Right lobe of liver (tissue), 6 donors: ENCODE measurements at regions not wholly inside any gene's neighbourhood (a gene's known extent, or its start where the extent isn't known, plus 50 kb on each side); places are given as distances from the start of the nearest gene placed in this dataset.

ENCODE experiments used
- ATAC-seq, 4 donors: fragments of 200-7000 bp; cut with Tn5 transposase; one replicate each; pipeline ENCODE4 v1.9.1; 2020; ENCODE audit warnings: mild to moderate bottlenecking in 4 of 4, moderate library complexity in 4 of 4
- DNase-seq, 3 donors: peaks; one replicate each; pipeline ENCODE4 v3.0.0-alpha.2; 2020
- H3K27ac ChIP-seq, 3 donors: fragments of 200-600 bp; one replicate each; pipeline ENCODE4 v1.8.0; 2022
- H3K27me3 ChIP-seq, 2 donors: fragments of 200-600 bp; one replicate each; pipeline ENCODE4 v1.8.0; 2022
- H3K36me3 ChIP-seq, 4 donors: fragments of 200-600 bp; sonication (generic) in 1 of 4; one replicate each; pipeline versions ENCODE4 v1.5.1 to v1.8.0; 2017 to 2022; ENCODE audit warnings: control low read depth in 1 of 4
- H3K4me1 ChIP-seq, 4 donors: fragments of 200-600 bp; sonication (generic) in 1 of 4; one replicate each; pipeline versions ENCODE4 v1.5.1 to v1.8.0; 2017 to 2022; ENCODE audit warnings: control low read depth in 1 of 4
- H3K4me3 ChIP-seq, 3 donors: fragments of 200-600 bp; one replicate each; pipeline ENCODE4 v1.8.0; 2022
- H3K9me3 ChIP-seq, 4 donors: fragments of 200-600 bp; sonication (generic) in 1 of 4; one replicate each; pipeline versions ENCODE4 v1.5.1 to v1.8.0; 2017 to 2022; ENCODE audit warnings: control low read depth in 1 of 4
- POLR2A ChIP-seq: fragments of 450-650 bp; IDR thresholded peaks from one replicate; pipeline ENCODE4 v1.6.1; 2017; ENCODE audit warnings: antibody characterized with exemption, mild to moderate bottlenecking
- WGBS: methylation state at CpG from one replicate; pipeline ENCODE4 v1.1.6; 2018; ENCODE audit warnings: low coverage, low lambda C conversion rate; ENCODE audit not compliant: insufficient coverage; ENCODE audit errors: missing lambda C conversion rate; 5-methylcytosine and 5-hydroxymethylcytosine counted together
- intact Hi-C, 2 donors: fragments of 100-400 bp; cut with DNase I; formaldehyde crosslinking; loops; one replicate each; pipeline versions ENCODE4 v1.11.2 to v1.14.1; 2022
- TF ChIP-seq, protein P1 (sequence below), 4 donors: fragments of 200-600 bp in 3 of 4; fragments of 450-650 bp in 1 of 4; IDR thresholded peaks; one replicate each; pipeline versions ENCODE4 v1.5.1 to v1.8.0; 2016 to 2022; ENCODE audit warnings: antibody characterized with exemption in 4 of 4, mild to moderate bottlenecking in 2 of 4
- donor health status: DM: no; HTN: yes; CAD: no.
- donor health status: DM: no; HTN: no; CAD: no.
- donor health status: DM: no; HTN: no; CAD: no.
- donor health status: DM: no; HTN: yes; CAD: no.
- donor health status: DM: no; HTN: yes; CAD: no.

DNA sequence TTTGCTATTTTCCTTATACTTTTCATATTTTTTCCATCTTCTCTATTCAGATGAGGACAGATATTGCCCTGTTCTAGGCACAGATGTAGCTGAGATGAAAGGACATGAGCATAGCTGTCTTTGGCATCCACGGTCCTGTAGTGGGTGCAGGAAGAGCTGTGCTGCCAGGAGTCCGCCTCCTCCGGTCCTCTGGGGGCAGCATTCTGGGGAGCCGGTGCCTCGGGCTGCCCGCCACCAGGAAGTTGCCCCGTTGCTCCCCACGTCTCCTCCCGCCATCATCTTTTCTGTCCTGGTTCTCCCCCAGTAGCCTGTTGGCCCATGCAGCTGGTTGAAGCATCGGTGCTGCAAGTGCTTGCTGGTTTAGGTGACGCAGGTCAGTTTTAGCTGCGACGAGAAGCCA, 170.0 kb upstream of the IRX4 start:
- 66% methylated on average over 7 of the region's 13 CpGs for WGBS
- TF ChIP-seq POLR2A: no peak
- TF ChIP-seq, protein P1, sequence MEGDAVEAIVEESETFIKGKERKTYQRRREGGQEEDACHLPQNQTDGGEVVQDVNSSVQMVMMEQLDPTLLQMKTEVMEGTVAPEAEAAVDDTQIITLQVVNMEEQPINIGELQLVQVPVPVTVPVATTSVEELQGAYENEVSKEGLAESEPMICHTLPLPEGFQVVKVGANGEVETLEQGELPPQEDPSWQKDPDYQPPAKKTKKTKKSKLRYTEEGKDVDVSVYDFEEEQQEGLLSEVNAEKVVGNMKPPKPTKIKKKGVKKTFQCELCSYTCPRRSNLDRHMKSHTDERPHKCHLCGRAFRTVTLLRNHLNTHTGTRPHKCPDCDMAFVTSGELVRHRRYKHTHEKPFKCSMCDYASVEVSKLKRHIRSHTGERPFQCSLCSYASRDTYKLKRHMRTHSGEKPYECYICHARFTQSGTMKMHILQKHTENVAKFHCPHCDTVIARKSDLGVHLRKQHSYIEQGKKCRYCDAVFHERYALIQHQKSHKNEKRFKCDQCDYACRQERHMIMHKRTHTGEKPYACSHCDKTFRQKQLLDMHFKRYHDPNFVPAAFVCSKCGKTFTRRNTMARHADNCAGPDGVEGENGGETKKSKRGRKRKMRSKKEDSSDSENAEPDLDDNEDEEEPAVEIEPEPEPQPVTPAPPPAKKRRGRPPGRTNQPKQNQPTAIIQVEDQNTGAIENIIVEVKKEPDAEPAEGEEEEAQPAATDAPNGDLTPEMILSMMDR (IDR thresholded peaks at IDR 0.05): no peak
- Histone ChIP-seq H3K27ac (no peak overlapping the region), H3K36me3 (no peaks in the 10 kb centered on the region), H3K27me3 (no peaks in the 10 kb centered on the region), H3K9me3 (no peaks in the 10 kb centered on the region), H3K4me3 (no peak overlapping the region), H3K4me1 (no peaks in the 10 kb centered on the region)
- no peak for DNase-seq
- no peak for ATAC-seq
- intact Hi-C loops: no loop called here

DNA sequence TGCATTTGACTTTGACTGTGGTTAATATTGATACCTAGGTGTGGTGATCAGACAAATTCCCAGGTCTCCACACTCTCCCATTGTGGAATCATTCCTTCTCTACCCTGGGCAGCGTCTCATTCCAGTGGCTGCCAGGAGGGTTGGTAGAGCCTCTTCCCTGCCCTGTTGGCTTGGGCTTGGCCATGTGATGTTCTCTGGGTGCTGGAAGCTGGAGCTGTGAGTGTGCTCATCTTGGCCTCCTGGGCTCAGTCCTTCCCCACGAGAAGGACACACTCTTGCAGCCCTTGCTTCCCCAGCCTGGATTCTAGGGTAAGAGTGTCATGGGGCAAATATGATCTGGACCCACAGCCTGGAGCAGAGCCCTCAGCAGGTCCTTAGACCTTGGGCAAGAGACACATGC, 167.2 kb upstream of the IRX4 start:
- H3K9me3 ChIP-seq: no peaks in the 10 kb centered on the region
- no peaks in the 10 kb centered on the region for H3K36me3 ChIP-seq
- intact Hi-C loops: no loop called here
- H3K27ac ChIP-seq: no peak overlapping the region
- H3K27me3 ChIP-seq: no peaks in the 10 kb centered on the region
- WGBS: 39% methylated on average over 2 of the region's 2 CpGs
- TF ChIP-seq POLR2A: no peak
- TF ChIP-seq, protein P1 (IDR thresholded peaks at IDR 0.05): no peak
- ATAC-seq: no peak
- no peak overlapping the region for H3K4me3 ChIP-seq
- no peaks in the 10 kb centered on the region for H3K4me1 ChIP-seq
- DNase-seq: no peak

DNA sequence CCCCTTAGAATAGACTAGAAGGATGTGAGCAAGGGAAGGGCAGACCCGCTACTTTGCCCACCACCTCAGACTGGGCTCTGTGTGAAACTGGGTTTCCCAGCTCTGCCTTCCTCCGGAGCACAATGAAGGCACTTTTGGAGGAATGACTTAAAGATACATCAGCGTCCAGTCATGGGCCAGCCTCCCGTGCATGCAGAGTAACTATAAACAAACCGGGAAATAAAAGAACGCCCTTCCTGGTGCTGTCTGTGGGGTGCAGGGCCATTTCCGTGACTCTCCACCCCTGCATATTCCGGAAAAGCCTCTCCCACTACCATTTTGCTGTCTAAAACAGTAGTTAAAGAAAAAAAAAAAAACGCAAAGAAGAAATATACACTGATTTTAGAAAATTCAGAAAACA, 165.9 kb upstream of the IRX4 start:
- intact Hi-C loops: no loop called here
- Histone ChIP-seq H3K4me1 (no peaks in the 10 kb centered on the region), H3K4me3 (no peak overlapping the region), H3K36me3 (no peaks in the 10 kb centered on the region), H3K27ac (no peak overlapping the region), H3K27me3 (no peaks in the 10 kb centered on the region), H3K9me3 (no peaks in the 10 kb centered on the region)
- DNase-seq (no peak), ATAC-seq (no peak)
- TF ChIP-seq, protein P1 (IDR thresholded peaks at IDR 0.05): no peak
- TF ChIP-seq POLR2A: no peak
- WGBS: 49% methylated on average over 6 of the region's 9 CpGs

DNA sequence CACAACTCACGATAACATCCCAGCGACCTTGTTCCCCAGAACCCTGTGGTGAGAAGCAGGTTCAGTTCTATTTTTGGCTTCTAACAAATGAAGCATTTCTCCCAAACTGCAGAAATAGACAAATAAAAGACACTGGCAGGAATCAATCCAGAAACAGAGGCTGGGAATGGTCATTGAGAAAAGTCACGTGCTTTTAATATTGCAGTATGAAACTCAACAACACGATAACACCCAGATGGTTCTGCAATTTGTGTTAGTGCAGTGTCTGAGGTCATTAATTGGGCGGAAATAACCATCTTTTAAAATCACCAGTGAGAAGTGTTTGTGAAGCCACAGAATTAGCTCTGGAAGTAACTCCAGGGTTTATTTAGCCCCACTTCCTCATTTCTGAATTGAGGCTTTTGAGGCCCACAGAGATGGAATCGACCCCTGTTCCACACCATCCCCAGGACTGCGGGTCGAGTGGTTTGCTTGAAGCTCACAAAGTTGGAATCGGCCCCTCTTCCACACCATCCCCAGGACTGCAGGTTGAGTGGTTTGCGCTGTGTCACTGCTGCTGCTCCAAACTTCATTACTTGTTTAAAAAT, 164.7 kb upstream of the IRX4 start:
- ATAC-seq (no peak), DNase-seq (no peak)
- H3K9me3 ChIP-seq: no peaks in the 10 kb centered on the region
- H3K36me3 ChIP-seq: no peaks in the 10 kb centered on the region
- no peaks in the 10 kb centered on the region for H3K4me1 ChIP-seq
- no peak overlapping the region for H3K4me3 ChIP-seq
- intact Hi-C loops: no loop called here
- WGBS: 57% methylated on average over 10 of the region's 10 CpGs
- H3K27me3 ChIP-seq: no peaks in the 10 kb centered on the region
- TF ChIP-seq, protein P1 (IDR thresholded peaks at IDR 0.05): no peak
- TF ChIP-seq POLR2A: no peak
- no peak overlapping the region for H3K27ac ChIP-seq

DNA sequence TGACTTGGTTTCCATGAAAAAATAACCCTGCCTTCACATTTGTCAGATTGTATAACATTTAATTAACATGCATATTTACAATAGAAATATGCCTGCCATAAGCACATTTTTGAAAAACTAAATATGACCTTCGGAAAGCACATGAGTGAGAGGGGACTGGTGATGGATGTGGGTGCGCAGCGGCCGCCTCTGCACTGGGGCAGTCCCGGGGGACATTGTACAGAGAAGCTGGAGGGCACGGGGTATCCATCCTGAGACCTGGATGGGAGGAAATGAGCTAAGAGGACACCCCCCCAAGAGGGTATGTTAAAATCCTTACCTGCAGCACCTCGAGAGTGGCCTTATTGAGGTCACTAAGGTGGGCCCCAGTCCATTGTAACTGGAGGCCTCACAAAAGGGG, 161.3 kb upstream of the IRX4 start:
- no peak for DNase-seq
- intact Hi-C loops: no loop called here
- no peak for ATAC-seq
- Histone ChIP-seq H3K27me3 (no peaks in the 10 kb centered on the region), H3K9me3 (no peaks in the 10 kb centered on the region), H3K4me1 (no peaks in the 10 kb centered on the region), H3K4me3 (no peak overlapping the region), H3K27ac (no peak overlapping the region), H3K36me3 (no peaks in the 10 kb centered on the region)
- WGBS: 66% methylated on average over 6 of the region's 7 CpGs
- no peak for TF ChIP-seq POLR2A
- TF ChIP-seq, protein P1 (IDR thresholded peaks at IDR 0.05): no peak
